PC-9 (cell line): ENCODE measurements at regions not wholly inside any gene's neighbourhood (a gene's known extent, or its start where the extent isn't known, plus 50 kb on each side); places are given as distances from the start of the nearest gene placed in this dataset.

Source experiments
- EZH2 ChIP-seq: fragments of 200-600 bp; sonication (generic); IDR thresholded peaks from 2 replicates; pipeline ENCODE4 v1.8.0; 2017; ENCODE audit warnings: antibody characterized with exemption, low read depth
- TF ChIP-seq, protein P1 (sequence below): fragments of 200-600 bp; sonication (generic); conservative IDR thresholded peaks from 2 replicates; pipeline ENCODE4 v1.6.1; 2017; ENCODE audit warnings: mixed run types, antibody characterized with exemption, mild to moderate bottlenecking, moderate library complexity

DNA sequence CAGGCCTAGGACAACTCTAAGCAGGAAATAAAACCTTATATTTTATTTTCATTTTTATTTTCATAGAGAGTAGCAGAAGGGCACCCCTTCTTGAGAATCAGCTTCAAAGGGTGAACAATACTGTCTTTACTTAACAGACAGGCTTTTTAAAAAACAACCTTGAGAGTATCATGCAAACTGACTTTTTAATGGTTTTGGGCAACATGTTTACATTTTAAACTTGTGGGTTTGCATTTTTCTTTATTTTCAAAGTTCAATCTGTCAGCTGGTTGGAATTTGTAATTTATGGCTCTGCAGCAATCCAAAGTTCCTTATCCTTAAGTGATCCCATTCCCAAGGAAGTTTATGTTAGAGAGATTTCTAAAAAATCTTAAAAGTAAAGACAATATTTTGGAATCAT, 392.3 kb upstream of the ADAMTS5 start:
- no peak for TF ChIP-seq EZH2
- TF ChIP-seq, protein P1, sequence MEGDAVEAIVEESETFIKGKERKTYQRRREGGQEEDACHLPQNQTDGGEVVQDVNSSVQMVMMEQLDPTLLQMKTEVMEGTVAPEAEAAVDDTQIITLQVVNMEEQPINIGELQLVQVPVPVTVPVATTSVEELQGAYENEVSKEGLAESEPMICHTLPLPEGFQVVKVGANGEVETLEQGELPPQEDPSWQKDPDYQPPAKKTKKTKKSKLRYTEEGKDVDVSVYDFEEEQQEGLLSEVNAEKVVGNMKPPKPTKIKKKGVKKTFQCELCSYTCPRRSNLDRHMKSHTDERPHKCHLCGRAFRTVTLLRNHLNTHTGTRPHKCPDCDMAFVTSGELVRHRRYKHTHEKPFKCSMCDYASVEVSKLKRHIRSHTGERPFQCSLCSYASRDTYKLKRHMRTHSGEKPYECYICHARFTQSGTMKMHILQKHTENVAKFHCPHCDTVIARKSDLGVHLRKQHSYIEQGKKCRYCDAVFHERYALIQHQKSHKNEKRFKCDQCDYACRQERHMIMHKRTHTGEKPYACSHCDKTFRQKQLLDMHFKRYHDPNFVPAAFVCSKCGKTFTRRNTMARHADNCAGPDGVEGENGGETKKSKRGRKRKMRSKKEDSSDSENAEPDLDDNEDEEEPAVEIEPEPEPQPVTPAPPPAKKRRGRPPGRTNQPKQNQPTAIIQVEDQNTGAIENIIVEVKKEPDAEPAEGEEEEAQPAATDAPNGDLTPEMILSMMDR: no peak
